ENCODE measurements at regions not wholly inside any gene's neighbourhood (a gene's known extent, or its start where the extent isn't known, plus 50 kb on each side); places are given as distances from the start of the nearest gene placed in this dataset.

DNA sequence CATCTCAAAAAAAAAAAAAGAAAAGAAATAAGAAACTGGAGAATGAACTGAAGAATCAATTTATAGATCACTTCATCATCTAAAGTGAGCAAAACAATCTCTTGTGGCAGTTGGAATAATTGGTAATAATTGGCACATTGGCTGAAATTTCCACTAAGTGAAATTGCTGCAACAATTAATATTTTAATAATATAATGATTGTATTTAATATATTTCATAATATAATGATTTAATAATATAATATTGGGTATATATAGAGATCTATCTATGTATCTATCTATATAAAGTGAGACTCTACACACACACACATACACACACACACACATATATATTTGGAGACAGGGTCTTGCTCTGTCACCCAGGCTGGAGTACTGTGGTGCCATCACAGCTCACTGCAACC is 81.2 kb upstream of the PRICKLE1 start:
- Mint-ChIP-seq H3K9me3 (no peaks in the 10 kb centered on the region), H3K4me1 (peaks cover 7% of the 10 kb centered on the region), H3K4me3 (no peak overlapping the region), H3K27ac (no peak overlapping the region), H3K36me3 (no peaks in the 10 kb centered on the region), H3K27me3 (ENCODE audit: insufficient read depth, low read depth) (no peaks in the 10 kb centered on the region)
- H3K36me3 ChIP-seq, result no peaks in the 10 kb centered on the region
- peaks cover 20% of the 10 kb centered on the region for H3F3A ChIP-seq (ENCODE audit: low read depth)
- H3K4me3 ChIP-seq, result no peak overlapping the region
- H4K20me1 ChIP-seq (ENCODE audit: low read depth), result no peaks in the 10 kb centered on the region
- DNase-seq (ENCODE audit: low spot score), result no peak
- TF ChIP-seq EZH2 (IDR thresholded peaks at IDR 0.05) (no peak), EZH2phosphoT487 (IDR thresholded peaks at IDR 0.05) (no peak)
- TF ChIP-seq, protein P1, sequence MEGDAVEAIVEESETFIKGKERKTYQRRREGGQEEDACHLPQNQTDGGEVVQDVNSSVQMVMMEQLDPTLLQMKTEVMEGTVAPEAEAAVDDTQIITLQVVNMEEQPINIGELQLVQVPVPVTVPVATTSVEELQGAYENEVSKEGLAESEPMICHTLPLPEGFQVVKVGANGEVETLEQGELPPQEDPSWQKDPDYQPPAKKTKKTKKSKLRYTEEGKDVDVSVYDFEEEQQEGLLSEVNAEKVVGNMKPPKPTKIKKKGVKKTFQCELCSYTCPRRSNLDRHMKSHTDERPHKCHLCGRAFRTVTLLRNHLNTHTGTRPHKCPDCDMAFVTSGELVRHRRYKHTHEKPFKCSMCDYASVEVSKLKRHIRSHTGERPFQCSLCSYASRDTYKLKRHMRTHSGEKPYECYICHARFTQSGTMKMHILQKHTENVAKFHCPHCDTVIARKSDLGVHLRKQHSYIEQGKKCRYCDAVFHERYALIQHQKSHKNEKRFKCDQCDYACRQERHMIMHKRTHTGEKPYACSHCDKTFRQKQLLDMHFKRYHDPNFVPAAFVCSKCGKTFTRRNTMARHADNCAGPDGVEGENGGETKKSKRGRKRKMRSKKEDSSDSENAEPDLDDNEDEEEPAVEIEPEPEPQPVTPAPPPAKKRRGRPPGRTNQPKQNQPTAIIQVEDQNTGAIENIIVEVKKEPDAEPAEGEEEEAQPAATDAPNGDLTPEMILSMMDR (IDR thresholded peaks at IDR 0.05), result no peak
- no peak overlapping the region for H3K4me2 ChIP-seq
- H3K27ac ChIP-seq, result no peak overlapping the region
- H3K27me3 ChIP-seq, result no peaks in the 10 kb centered on the region
- H2AFZ ChIP-seq (replicated peaks), result no peak overlapping the region
- peaks cover 13% of the 10 kb centered on the region for H3K4me1 ChIP-seq
- H3K9ac ChIP-seq, result no peak overlapping the region
- no peaks in the 10 kb centered on the region for H3K79me2 ChIP-seq (ENCODE audit: low read depth)
- H3K9me3 ChIP-seq (ENCODE audit: low read depth), result no peaks in the 10 kb centered on the region

DNA sequence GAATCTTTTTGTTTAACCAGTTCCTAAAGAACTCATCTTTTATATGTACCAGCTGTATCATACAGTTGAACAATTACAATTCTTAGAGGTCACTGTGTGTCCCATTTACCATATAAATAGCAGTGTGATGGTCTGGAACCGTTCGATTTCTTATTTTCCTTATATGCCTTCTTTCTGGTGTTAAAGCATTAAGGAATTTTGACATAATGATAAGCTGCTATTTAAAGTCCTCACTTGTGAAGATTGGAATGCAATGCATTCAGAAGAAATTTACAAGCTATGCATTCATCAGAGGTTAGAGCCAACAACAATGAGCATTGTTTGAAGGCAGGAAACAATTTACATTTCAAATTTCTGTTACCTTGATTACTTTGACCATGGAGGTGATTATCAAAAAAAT is 80.0 kb upstream of the PRICKLE1 start:
- Histone ChIP-seq H3K9ac (no peak overlapping the region), H4K20me1 (ENCODE audit: low read depth) (no peaks in the 10 kb centered on the region), H3K27me3 (no peaks in the 10 kb centered on the region), H3K27ac (no peak overlapping the region), H3K4me2 (no peak overlapping the region), H3F3A (ENCODE audit: low read depth) (peaks cover 20% of the 10 kb centered on the region), H2AFZ (replicated peaks) (no peak overlapping the region), H3K4me1 (peaks cover 13% of the 10 kb centered on the region), H3K4me3 (no peak overlapping the region), H3K79me2 (ENCODE audit: low read depth) (no peaks in the 10 kb centered on the region), H3K9me3 (ENCODE audit: low read depth) (no peaks in the 10 kb centered on the region), H3K36me3 (no peaks in the 10 kb centered on the region)
- peaks cover 7% of the 10 kb centered on the region for H3K4me1 Mint-ChIP-seq
- H3K27me3 Mint-ChIP-seq (ENCODE audit: insufficient read depth, low read depth), result no peaks in the 10 kb centered on the region
- DNase-seq (ENCODE audit: low spot score), result no peak
- H3K9me3 Mint-ChIP-seq, result no peaks in the 10 kb centered on the region
- no peak overlapping the region for H3K27ac Mint-ChIP-seq
- no peaks in the 10 kb centered on the region for H3K36me3 Mint-ChIP-seq
- TF ChIP-seq, protein P1 (IDR thresholded peaks at IDR 0.05), result no peak
- no peak for TF ChIP-seq EZH2phosphoT487 (IDR thresholded peaks at IDR 0.05)
- TF ChIP-seq EZH2 (IDR thresholded peaks at IDR 0.05), result no peak
- no peak overlapping the region for H3K4me3 Mint-ChIP-seq

DNA sequence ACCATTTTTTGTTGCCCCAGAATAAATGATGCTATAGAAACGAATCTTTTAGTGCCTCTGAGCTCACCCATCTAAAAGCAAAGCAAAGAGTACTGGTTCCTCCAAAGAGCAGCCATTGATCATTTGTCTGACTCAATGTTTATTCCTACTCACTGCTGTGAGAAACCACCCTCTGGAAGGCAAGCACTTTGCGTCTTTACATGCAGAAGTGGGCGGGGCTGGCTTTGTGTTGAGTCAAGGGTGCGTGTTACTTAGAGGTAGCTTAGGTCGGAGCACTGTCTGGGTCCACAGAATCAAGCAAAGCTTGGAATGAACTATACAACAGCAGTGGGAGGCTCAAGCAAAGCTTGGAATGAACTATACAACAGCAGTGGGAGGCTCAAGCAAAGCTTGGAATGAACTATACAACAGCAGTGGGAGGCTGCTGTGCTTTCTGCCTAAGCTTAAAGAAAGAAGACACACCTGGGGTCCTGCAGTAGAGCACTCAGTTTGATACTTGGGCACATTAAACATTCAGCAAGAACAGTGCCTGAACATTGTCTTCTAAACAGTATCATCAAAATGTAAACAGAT is 77.2 kb upstream of the PRICKLE1 start:
- Histone ChIP-seq H3K9ac (no peak overlapping the region), H3K36me3 (no peaks in the 10 kb centered on the region), H3K27ac (no peak overlapping the region), H3F3A (ENCODE audit: low read depth) (peaks cover 20% of the 10 kb centered on the region), H3K4me3 (peak overlapping the region; percentile 9), H3K79me2 (ENCODE audit: low read depth) (no peaks in the 10 kb centered on the region), H3K9me3 (ENCODE audit: low read depth) (no peaks in the 10 kb centered on the region), H4K20me1 (ENCODE audit: low read depth) (no peaks in the 10 kb centered on the region), H3K4me1 (peaks cover 13% of the 10 kb centered on the region), H3K27me3 (no peaks in the 10 kb centered on the region), H3K4me2 (peak overlapping the region; percentile 63), H2AFZ (replicated peaks) (no peak overlapping the region)
- Mint-ChIP-seq H3K27ac (no peak overlapping the region), H3K27me3 (ENCODE audit: insufficient read depth, low read depth) (no peaks in the 10 kb centered on the region), H3K4me1 (peaks cover 7% of the 10 kb centered on the region), H3K36me3 (no peaks in the 10 kb centered on the region), H3K9me3 (no peaks in the 10 kb centered on the region), H3K4me3 (no peak overlapping the region)
- no peak for TF ChIP-seq EZH2phosphoT487 (IDR thresholded peaks at IDR 0.05)
- peak; percentile 84 for DNase-seq (ENCODE audit: low spot score)

DNA sequence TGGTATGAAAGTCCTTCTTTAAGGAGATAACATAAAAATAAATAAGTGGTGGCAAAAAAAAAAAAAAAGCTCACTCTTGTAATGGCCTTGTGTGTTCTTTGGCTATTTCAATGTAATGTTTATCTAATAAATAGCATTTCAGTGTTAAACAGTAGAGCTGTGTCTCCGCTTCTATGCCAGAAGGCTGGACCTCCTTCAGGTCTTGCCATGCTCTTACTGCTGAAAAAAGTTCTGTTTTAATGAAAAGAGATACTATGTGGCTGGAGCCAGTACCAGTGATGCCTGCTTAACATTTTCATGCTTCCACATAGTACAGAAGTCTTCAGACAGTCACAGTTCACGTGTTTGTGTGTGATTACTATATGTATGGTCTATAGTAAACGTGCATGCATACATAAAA is 74.1 kb upstream of the PRICKLE1 start:
- Mint-ChIP-seq H3K9me3 (peaks cover 10% of the 10 kb centered on the region), H3K36me3 (no peaks in the 10 kb centered on the region), H3K4me3 (no peak overlapping the region), H3K27ac (no peak overlapping the region), H3K27me3 (ENCODE audit: insufficient read depth, low read depth) (no peaks in the 10 kb centered on the region), H3K4me1 (peaks cover 7% of the 10 kb centered on the region)
- TF ChIP-seq EZH2phosphoT487 (IDR thresholded peaks at IDR 0.05), result no peak
- H3K4me1 ChIP-seq, result peaks cover 13% of the 10 kb centered on the region
- no peaks in the 10 kb centered on the region for H4K20me1 ChIP-seq (ENCODE audit: low read depth)
- H3F3A ChIP-seq (ENCODE audit: low read depth), result peaks cover 20% of the 10 kb centered on the region
- H3K27me3 ChIP-seq, result no peaks in the 10 kb centered on the region
- H3K27ac ChIP-seq, result no peak overlapping the region
- H3K9ac ChIP-seq, result no peak overlapping the region
- no peak overlapping the region for H3K4me2 ChIP-seq
- no peaks in the 10 kb centered on the region for H3K36me3 ChIP-seq
- no peaks in the 10 kb centered on the region for H3K9me3 ChIP-seq (ENCODE audit: low read depth)
- no peak overlapping the region for H3K4me3 ChIP-seq
- DNase-seq (ENCODE audit: low spot score), result no peak
- no peak overlapping the region for H2AFZ ChIP-seq (replicated peaks)
- no peaks in the 10 kb centered on the region for H3K79me2 ChIP-seq (ENCODE audit: low read depth)
